Prostate gland (tissue), 2 donors: ENCODE measurements at regions not wholly inside any gene's neighbourhood (a gene's known extent, or its start where the extent isn't known, plus 50 kb on each side); places are given as distances from the start of the nearest gene placed in this dataset.

ENCODE experiments used
- CTCF ChIP-seq, 4 experiments: fragments of 200-600 bp in 2 of 4; fragments of 450-650 bp in 2 of 4; sonication (generic) in 2 of 4; IDR thresholded peaks; 1 replicate in 3 of 4; 2 replicates in 1 of 4; pipeline ENCODE4 v1.5.1; 2016 to 2019; ENCODE audit warnings: antibody characterized with exemption in 4 of 4, mild to moderate bottlenecking in 2 of 4, moderate library complexity in 2 of 4
- POLR2A ChIP-seq: fragments of 450-650 bp; IDR thresholded peaks from one replicate; pipeline ENCODE4 v1.6.1; 2016; ENCODE audit warnings: antibody characterized with exemption, mild to moderate bottlenecking

DNA sequence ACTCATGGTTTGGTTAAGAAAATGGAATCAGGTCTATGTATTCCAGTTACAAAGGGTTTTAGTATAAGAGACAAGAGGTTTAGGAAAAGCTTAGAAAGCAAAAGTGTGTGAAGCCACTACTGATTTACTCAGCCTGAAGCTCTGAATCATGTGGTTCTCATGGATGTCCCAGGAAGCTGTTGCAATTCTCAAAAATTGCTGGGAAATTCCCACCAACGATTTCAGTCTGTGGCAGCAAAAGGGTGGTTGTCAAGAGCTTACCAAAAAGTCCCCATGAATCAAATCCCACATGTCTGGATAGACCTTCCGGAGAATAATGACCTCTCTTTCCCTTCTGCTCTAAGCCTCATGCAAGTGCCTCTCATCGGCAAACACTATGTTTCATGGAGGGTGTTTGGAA is 929.9 kb downstream of the TLE4 start:
- TF ChIP-seq CTCF (IDR thresholded peaks at IDR 0.05): no peak
- no peak for TF ChIP-seq POLR2A
